Mucosa of rectum (tissue), 2 donors: ENCODE measurements at regions not wholly inside any gene's neighbourhood (a gene's known extent, or its start where the extent isn't known, plus 50 kb on each side); places are given as distances from the start of the nearest gene placed in this dataset.

Experiments
- H3K27ac ChIP-seq, 2 donors: one replicate each; pipeline ENCODE4 v1.7.0; 2013; ENCODE audit warnings: inconsistent platforms in 2 of 2, low read depth in 2 of 2, low read length in 2 of 2
- H3K27me3 ChIP-seq, 2 donors: one replicate each; pipeline ENCODE4 v1.7.0; 2013; ENCODE audit warnings: low read length in 2 of 2; ENCODE audit not compliant: control insufficient read depth in 2 of 2, insufficient read depth in 2 of 2
- H3K36me3 ChIP-seq, 2 donors: one replicate each; pipeline ENCODE4 v1.7.0; 2013; ENCODE audit warnings: low read length in 2 of 2; ENCODE audit not compliant: control insufficient read depth in 2 of 2, insufficient read depth in 2 of 2
- H3K4me1 ChIP-seq, 2 donors: one replicate each; pipeline ENCODE4 v1.7.0; 2013; ENCODE audit warnings: low read length in 2 of 2, mild to moderate bottlenecking in 1 of 2; ENCODE audit not compliant: control insufficient read depth in 2 of 2, insufficient read depth in 2 of 2
- H3K4me3 ChIP-seq, 2 donors: one replicate each; pipeline ENCODE4 v1.7.0; 2013; ENCODE audit warnings: low read length in 2 of 2
- H3K9ac ChIP-seq, 2 donors: one replicate each; pipeline ENCODE4 v1.7.0; 2013; ENCODE audit warnings: low read length in 2 of 2, low read depth in 1 of 2, mild to moderate bottlenecking in 1 of 2
- H3K9me3 ChIP-seq, 2 donors: one replicate each; pipeline ENCODE4 v1.7.0; 2013; ENCODE audit warnings: low read length in 2 of 2; ENCODE audit not compliant: control insufficient read depth in 2 of 2
- donor health status: healthy.
- donor health status: Normal muscosa, but diverticular disease.

- H3K9ac ChIP-seq = no peak overlapping the region
- no peak overlapping the region for H3K27ac ChIP-seq
- H3K4me3 ChIP-seq = no peak overlapping the region
- no peaks in the 10 kb centered on the region for H3K36me3 ChIP-seq
- no peaks in the 10 kb centered on the region for H3K27me3 ChIP-seq
- H3K9me3 ChIP-seq = no peaks in the 10 kb centered on the region
- H3K4me1 ChIP-seq = no peaks in the 10 kb centered on the region
Observed at GRCh38 chr2:217336694-217337093, 476.8 kb upstream of the TNP1 start.

- H3K4me1 ChIP-seq = no peaks in the 10 kb centered on the region
Observed at GRCh38 chr2:217335341-217335966, 475.6 kb upstream of the TNP1 start.

DNA sequence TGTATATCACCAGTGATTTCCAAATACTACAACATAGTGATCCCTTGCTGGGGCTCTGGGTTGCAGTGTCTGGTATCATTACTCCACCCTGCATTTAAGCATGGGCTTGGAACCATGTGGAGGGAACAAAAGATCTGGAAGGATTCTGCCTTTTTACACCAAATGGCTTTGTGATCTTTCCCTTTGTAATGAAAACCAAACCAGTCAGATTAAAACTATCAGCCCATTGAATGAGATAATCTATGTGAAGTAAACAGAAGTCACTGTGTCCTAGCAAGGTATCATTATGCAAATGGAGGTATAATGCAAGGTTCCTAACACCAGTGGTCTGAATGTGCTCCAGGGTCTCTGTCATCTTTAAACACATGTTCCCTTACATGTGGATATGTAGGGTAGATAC is 474.7 kb upstream of the TNP1 start:
- Histone ChIP-seq H3K9me3 (no peaks in the 10 kb centered on the region), H3K9ac (no peak overlapping the region), H3K27ac (no peak overlapping the region), H3K36me3 (no peaks in the 10 kb centered on the region), H3K27me3 (no peaks in the 10 kb centered on the region), H3K4me1 (no peaks in the 10 kb centered on the region), H3K4me3 (no peak overlapping the region)

More at GRCh38 chr2:217335341-217335966, 475.6 kb upstream of the TNP1 start:
- Histone ChIP-seq H3K9me3 (no peaks in the 10 kb centered on the region), H3K4me3 (no peak overlapping the region), H3K27me3 (no peaks in the 10 kb centered on the region), H3K27ac (no peak overlapping the region), H3K9ac (no peak overlapping the region), H3K36me3 (no peaks in the 10 kb centered on the region)

DNA sequence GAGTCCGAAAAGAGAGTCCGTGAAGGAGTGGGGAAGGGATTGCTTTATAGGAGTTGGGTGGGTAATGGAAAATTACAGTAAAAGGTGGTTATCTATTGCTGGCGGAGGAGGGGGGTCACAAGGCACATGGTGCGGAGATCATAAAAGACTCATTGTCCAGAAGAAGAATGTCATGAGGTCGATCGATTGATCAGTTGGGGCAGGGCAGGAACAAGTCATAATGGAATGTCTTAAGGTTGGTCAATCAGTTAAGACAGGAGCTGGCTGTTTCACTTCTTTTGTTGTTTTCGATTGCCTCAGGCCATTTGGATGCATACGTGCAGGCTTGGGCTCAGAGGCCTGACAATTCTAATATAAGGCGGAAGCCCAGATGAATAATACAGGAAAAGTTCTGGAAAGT is 473.0 kb upstream of the TNP1 start:
- no peaks in the 10 kb centered on the region for H3K27me3 ChIP-seq
- H3K36me3 ChIP-seq = no peaks in the 10 kb centered on the region
- no peak overlapping the region for H3K27ac ChIP-seq
- no peaks in the 10 kb centered on the region for H3K9me3 ChIP-seq
- H3K9ac ChIP-seq = no peak overlapping the region
- no peaks in the 10 kb centered on the region for H3K4me1 ChIP-seq
- no peak overlapping the region for H3K4me3 ChIP-seq

DNA sequence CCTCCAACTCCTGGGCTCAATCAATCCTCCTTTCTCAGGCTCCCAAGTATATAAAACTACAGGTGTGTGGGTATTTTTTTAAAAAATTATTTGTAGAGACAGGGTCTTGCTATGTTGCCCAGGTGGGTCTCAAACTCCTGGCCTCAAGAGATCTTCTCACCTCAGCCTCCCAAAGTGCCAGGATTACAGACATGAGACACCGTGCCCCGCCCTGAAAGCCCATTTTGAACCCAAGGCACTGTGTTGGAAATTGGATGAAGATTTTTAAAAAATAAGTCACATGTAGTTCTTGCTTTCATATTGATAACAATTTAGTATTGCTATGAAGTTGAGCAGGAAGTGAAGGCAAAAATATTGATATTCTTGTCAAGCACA is 472.5 kb upstream of the TNP1 start:
- H3K9ac ChIP-seq = no peak overlapping the region
- no peaks in the 10 kb centered on the region for H3K36me3 ChIP-seq
- H3K27ac ChIP-seq = no peak overlapping the region
- no peaks in the 10 kb centered on the region for H3K4me1 ChIP-seq
- no peaks in the 10 kb centered on the region for H3K27me3 ChIP-seq
- H3K9me3 ChIP-seq = no peaks in the 10 kb centered on the region
- H3K4me3 ChIP-seq = no peak overlapping the region

- no peak overlapping the region for H3K27ac ChIP-seq
- no peaks in the 10 kb centered on the region for H3K9me3 ChIP-seq
- H3K4me3 ChIP-seq = no peak overlapping the region
- H3K27me3 ChIP-seq = no peaks in the 10 kb centered on the region
- no peak overlapping the region for H3K9ac ChIP-seq
- no peaks in the 10 kb centered on the region for H3K4me1 ChIP-seq
- H3K36me3 ChIP-seq = no peaks in the 10 kb centered on the region
Observed at GRCh38 chr2:217331523-217332416, 471.9 kb upstream of the TNP1 start.

- Histone ChIP-seq H3K4me3 (no peak overlapping the region), H3K4me1 (no peaks in the 10 kb centered on the region), H3K27ac (no peak overlapping the region), H3K9me3 (no peaks in the 10 kb centered on the region), H3K9ac (no peak overlapping the region), H3K27me3 (no peaks in the 10 kb centered on the region), H3K36me3 (no peaks in the 10 kb centered on the region)
Observed at GRCh38 chr2:217330647-217331046, 470.8 kb upstream of the TNP1 start.

DNA sequence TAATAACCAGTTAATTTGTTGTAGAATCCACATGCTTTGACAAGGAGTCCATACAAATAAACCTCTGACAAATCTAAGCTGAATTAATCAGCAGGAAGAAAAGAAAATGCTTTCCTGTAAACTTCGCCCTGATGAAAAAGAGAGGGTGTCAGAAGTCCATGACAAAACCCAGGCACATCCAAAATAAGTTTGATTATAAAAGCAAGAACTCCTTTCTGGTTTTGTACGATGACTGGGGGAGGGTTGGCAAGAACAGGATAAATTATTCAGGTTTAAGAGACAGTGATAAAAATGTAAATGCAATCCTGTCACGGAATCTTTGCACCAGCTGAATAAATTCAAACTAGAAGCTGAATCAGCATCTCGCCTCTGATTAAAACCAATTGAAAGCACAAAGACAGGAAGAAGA is 469.2 kb upstream of the TNP1 start:
- no peaks in the 10 kb centered on the region for H3K4me1 ChIP-seq
- H3K9ac ChIP-seq = no peak overlapping the region
- H3K36me3 ChIP-seq = no peaks in the 10 kb centered on the region
- H3K9me3 ChIP-seq = no peaks in the 10 kb centered on the region
- no peaks in the 10 kb centered on the region for H3K27me3 ChIP-seq
- no peak overlapping the region for H3K27ac ChIP-seq
- no peak overlapping the region for H3K4me3 ChIP-seq

GRCh38 chr2:217328622-217328978 is 468.7 kb upstream of the TNP1 start:
- Histone ChIP-seq H3K27ac (no peak overlapping the region), H3K9me3 (no peaks in the 10 kb centered on the region), H3K36me3 (no peaks in the 10 kb centered on the region), H3K27me3 (no peaks in the 10 kb centered on the region), H3K9ac (no peak overlapping the region), H3K4me3 (no peak overlapping the region), H3K4me1 (no peaks in the 10 kb centered on the region)

DNA sequence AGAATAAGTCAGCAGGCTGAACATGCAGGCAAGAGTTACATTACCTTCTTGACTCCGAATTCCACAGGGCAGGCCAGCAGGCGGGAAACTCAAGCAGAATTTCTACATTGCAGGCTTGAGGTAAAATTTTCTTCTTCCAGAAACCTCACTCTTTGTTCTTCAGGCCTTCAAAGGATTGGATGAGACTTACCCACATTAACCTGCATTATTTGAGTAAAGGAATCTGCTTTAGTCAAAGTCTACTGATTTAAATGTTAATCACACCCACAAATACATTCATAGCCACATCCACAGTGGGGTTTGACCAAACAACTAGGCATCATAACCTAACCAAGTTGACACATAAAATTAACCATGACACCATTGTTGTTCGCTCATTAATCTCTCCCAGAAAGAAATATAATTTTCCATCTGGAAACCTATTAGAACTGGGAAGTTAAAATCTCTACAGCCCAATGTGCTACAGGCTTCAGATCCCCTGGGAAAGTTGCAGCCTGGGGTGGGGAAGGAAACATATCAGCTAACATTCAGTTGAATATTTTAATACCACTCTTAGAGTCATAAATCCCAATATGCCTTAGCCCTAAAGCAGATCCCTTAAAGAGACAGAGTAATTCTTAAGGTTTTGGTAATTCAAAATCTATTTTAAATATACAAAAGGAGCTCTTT is 468.2 kb upstream of the TNP1 start:
- H3K27ac ChIP-seq = no peak overlapping the region

More for the DNA sequence above, 468.2 kb upstream of the TNP1 start:
- Histone ChIP-seq H3K36me3 (no peaks in the 10 kb centered on the region), H3K4me3 (no peak overlapping the region), H3K9ac (no peak overlapping the region), H3K9me3 (no peaks in the 10 kb centered on the region), H3K4me1 (no peaks in the 10 kb centered on the region), H3K27me3 (no peaks in the 10 kb centered on the region)
